ENCODE measurements at regions not wholly inside any gene's neighbourhood (a gene's known extent, or its start where the extent isn't known, plus 50 kb on each side); places are given as distances from the start of the nearest gene placed in this dataset.
"Not testable (repeated sequence)": the region's sequence is repeated elsewhere in the genome, so short reads cannot be mapped to it uniquely, and the experiment has no call there.

- ATAC-seq (no peak), DNase-seq (no peak)
- intact Hi-C loops (cut with DNase I): no loop called here
Measured at GRCh38 chr6:115495184-115495583, 565.5 kb downstream of the FRK start.

DNA sequence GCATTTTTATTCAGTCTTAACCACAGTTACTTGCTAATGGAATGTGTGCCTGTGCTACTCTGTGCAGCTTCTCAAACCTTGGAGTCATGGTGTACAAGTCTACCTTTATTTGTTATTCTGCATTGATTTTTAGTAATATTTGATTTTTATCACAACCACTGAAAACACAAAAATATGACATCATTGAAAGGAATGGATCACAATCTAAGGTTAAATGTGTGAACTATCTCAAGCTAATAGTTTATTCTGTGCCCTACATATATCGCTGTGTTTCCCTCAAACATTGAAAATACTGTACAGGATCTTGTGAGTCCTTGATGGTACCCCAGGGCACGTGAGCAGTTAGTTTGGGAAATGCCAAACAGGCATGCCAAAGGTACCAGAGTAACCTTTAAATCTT lies 573.4 kb downstream of the FRK start:
- intact Hi-C loops (cut with DNase I): no loop called here
- ATAC-seq: no peak
- DNase-seq: no peak

DNA sequence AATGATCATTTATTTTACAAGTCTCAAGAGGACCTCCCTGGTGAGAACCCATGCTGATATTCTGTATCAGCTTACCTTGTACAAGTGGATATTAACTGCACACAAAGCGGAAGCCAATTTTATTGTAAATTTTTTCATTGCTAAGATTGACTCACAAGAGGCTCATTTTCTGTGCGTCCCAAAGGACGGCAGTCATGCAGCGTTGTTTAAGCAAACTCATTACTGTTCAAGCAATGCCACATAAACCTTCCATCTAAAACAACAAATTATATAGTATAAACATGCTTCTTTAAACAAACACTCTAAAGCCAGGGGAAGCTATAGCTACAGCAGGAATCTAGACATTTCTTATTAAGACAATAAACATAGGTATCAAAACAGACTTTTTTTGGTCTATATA lies 575.3 kb downstream of the FRK start:
- intact Hi-C loops (cut with DNase I): no loop called here
- DNase-seq (no peak), ATAC-seq (no peak)

- intact Hi-C loops (cut with DNase I); DNase-seq; ATAC-seq: not testable (repeated sequence)
Measured at GRCh38 chr6:115480543-115480942, 580.1 kb downstream of the FRK start.

DNA sequence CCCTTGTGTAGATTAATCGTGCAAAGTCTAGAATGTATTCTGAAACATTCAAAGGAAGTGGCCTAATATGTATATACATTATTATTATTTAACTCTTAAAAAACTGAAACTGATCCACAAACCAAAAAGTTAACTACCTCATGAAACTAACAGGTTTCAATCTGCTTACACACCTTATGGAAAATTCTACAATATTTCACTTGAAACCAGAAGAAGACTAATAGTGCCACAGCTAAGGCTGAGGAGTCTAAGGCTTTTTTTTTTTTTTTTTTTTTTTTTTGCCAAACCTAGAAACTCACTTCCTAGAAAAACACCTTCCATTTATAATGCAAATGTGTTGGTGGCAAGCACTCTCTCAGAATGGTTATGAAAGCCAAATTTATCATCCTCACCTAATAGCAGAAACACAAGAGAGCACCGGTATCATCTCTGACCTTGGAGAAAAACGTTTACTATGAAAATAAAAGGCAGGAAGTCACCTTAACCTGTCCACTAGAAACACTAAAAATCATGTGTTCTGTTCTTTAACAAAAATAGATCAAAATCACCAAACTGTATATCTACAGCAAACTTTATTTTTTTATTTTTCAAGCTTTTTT lies 586.1 kb downstream of the FRK start:
- DNase-seq (no peak), ATAC-seq (no peak)
- intact Hi-C loops (cut with DNase I): no loop called here

DNA sequence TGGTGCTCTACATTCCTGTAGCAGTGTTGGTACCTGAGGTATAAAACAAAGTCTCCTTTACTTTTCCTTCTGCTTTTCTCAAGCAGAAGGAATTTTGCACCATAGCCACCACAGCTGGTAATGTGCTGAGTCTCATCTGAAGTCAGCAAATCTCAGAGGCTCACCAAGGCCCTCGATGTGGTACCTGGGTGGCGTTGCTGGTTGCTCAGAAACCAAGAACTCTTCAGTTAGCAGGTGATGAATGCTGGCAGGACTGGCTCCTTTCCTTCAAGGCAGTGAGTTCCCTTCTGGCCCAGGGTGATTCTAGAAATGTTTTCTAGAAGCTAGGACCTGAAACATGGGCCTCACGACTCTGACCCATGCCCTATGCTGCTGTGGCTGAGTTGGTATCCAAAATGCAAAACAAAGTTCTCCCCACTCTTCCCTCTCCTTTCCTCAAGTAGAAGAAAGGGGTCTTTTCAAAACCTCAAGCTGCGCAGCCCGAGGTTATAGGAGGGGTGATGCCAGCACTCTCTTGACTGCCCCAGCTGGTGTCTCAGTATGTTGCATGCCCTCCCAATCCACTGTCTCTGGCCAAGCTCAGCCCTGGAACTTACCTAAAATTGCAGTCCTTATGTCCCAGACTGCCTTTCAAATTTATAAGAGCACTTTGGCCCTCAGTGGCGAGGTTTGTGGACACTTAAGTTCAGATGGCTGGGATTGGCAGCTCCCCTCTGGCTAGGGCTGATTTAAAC lies 592.3 kb downstream of the FRK start:
- ATAC-seq: no peak
- intact Hi-C loops (cut with DNase I): no loop called here
- no peak for DNase-seq

- no peak for ATAC-seq
Measured at GRCh38 chr6:115467726-115468125, 593.0 kb downstream of the FRK start.

GRCh38 chr6:115460913-115461312 lies 599.8 kb downstream of the FRK start:
- DNase-seq (no peak), ATAC-seq (no peak)
- intact Hi-C loops (cut with DNase I): no loop called here

More at GRCh38 chr6:115467726-115468125, 593.0 kb downstream of the FRK start:
- intact Hi-C loops (cut with DNase I): no loop called here
- DNase-seq: no peak

GRCh38 chr6:115456848-115457247 lies 603.8 kb downstream of the FRK start:
- intact Hi-C loops (cut with DNase I): no loop called here
- no peak for DNase-seq
- ATAC-seq: no peak

DNA sequence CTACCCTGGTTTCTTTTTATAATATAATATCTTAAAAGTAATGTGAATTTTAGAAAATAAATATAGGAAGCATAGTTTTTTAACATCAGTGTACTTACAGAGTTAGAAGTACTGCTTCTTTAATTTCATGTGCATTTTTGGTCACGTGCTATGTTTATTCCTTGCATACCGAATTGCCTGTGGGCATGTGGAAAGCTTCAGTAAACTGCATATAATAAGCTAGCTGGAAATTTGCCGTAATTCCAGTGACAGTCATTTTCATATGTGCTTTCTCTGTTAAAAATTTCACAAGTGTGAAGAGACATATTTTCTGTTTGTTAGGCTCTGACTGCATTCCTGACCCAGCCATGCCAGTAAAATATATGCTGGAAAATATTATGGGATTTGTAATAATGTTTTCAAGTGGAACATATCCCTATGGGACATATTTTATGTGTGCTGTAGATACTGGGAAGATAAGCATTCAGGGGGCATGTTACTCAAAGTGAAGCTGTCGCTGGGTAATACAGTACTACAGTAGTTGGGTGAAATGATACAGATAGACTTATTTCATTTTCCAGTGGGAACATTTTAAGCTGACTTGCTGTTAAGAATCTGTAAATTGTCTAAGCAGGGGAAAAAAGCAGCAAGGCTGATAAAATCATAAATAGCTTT lies 616.7 kb downstream of the FRK start:
- DNase-seq (no peak), ATAC-seq (no peak)
- intact Hi-C loops (cut with DNase I): no loop called here

GRCh38 chr6:115442323-115442722 lies 618.4 kb downstream of the FRK start:
- intact Hi-C loops (cut with DNase I): no loop called here
- DNase-seq (no peak), ATAC-seq (no peak)

GRCh38 chr6:115441651-115442050 lies 619.0 kb downstream of the FRK start:
- no peak for ATAC-seq
- DNase-seq: no peak
- intact Hi-C loops (cut with DNase I): no loop called here

GRCh38 chr6:115415378-115415777 lies 645.3 kb downstream of the FRK start:
- intact Hi-C loops (cut with DNase I): no loop called here
- DNase-seq (no peak), ATAC-seq (no peak)

DNA sequence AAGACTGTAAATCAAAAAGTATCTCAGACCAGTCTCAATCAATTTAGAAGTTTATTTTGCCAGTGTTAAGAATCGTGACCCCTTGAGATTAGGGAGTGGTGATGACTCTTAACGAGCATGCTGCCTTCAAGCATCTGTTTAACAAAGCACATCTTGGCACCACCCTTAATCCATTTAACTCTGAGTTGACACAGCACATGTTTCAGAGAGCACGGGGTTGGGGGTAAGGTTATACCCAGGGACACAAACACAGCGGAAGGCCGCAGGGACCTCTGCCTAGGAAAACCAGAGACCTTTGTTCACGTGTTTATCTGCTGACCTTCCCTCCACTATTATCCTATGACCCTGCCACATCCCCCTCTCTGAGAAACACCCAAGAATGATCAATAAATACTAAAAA lies 645.8 kb downstream of the FRK start:
- DNase-seq; ATAC-seq; intact Hi-C loops (cut with DNase I): not testable (repeated sequence)

GRCh38 chr6:115411756-115412155 lies 648.9 kb downstream of the FRK start:
- intact Hi-C loops (cut with DNase I): no loop called here
- no peak for ATAC-seq
- no peak for DNase-seq

DNA sequence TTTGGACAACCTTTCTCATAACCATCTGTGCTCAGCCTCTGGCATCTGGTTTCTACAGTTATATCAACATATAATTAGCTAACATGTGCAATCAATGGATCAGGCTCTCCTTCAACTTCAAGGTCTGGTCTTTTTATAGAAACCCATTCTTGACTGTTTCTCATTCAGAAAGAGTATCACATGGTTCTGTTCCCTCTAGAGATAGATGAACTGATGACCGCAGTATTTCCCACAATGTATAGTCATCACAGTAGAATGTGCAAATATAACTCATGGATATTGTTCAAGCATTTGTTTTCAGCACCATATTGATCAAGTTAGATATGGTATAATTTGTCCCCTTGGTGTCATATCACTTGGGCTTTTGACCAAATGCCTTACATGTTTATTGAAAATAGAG lies 656.2 kb downstream of the FRK start:
- no peak for DNase-seq
- ATAC-seq: no peak
- intact Hi-C loops (cut with DNase I): no loop called here

GRCh38 chr6:115398607-115399006 lies 662.1 kb downstream of the FRK start:
- intact Hi-C loops (cut with DNase I): no loop called here
- ATAC-seq (no peak), DNase-seq (no peak)

- no peak for DNase-seq
- no peak for ATAC-seq
- intact Hi-C loops (cut with DNase I): no loop called here
Measured at GRCh38 chr6:115396112-115396906, 664.4 kb downstream of the FRK start.

GRCh38 chr6:115393821-115394220 lies 666.9 kb downstream of the FRK start:
- ATAC-seq (no peak), DNase-seq (no peak)
- intact Hi-C loops (cut with DNase I): no loop called here

GRCh38 chr6:115370202-115370601 lies 690.5 kb downstream of the FRK start:
- no peak for DNase-seq
- intact Hi-C loops (cut with DNase I): no loop called here
- no peak for ATAC-seq

All from left cardiac atrium (tissue), 4 donors.